WI38 (cell line): ENCODE measurements at regions not wholly inside any gene's neighbourhood (a gene's known extent, or its start where the extent isn't known, plus 50 kb on each side); places are given as distances from the start of the nearest gene placed in this dataset.

Experiments
- H3K4me3 ChIP-seq: 2 replicates; pipeline ENCODE4 v1.5.1; 2011; ENCODE audit warnings: low read depth, mild to moderate bottlenecking, control low read depth, low read length
- TF ChIP-seq, protein P1 (sequence below): IDR thresholded peaks from 2 replicates; pipeline ENCODE4 v1.5.1; 2012; ENCODE audit warnings: low read depth, mild to moderate bottlenecking, control low read depth, low read length

DNA sequence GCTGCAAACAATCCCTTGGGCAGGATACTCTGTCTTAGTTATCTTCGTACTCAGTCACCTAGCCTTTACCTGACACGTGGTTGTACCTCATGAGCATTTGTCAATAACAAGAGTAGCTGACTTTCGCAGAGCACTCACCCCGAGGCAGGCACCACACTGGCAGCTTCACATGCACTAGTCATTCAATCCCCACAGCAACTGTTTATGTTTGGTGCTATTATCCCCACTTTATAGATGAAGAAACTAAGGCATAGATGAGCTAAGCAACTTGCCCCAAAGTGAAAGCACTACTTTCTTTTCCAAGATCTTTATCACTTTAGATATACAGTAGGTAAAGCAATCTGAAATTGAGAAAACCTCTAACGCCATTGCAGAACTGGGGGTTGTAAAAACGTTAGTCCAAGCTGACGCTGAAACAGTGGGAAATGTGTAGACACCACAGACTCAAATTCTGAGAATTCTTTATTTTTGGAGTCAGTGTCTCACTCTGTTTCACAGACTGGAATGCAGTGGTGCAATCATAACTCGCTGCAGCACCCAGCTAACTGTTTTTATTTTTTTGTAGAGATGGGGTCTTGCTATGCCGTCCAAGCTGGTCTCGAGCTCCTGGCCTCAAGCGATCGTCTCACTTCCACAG, 446.0 kb downstream of the FOXO1 start:
- no peak overlapping the region for H3K4me3 ChIP-seq
- TF ChIP-seq, protein P1, sequence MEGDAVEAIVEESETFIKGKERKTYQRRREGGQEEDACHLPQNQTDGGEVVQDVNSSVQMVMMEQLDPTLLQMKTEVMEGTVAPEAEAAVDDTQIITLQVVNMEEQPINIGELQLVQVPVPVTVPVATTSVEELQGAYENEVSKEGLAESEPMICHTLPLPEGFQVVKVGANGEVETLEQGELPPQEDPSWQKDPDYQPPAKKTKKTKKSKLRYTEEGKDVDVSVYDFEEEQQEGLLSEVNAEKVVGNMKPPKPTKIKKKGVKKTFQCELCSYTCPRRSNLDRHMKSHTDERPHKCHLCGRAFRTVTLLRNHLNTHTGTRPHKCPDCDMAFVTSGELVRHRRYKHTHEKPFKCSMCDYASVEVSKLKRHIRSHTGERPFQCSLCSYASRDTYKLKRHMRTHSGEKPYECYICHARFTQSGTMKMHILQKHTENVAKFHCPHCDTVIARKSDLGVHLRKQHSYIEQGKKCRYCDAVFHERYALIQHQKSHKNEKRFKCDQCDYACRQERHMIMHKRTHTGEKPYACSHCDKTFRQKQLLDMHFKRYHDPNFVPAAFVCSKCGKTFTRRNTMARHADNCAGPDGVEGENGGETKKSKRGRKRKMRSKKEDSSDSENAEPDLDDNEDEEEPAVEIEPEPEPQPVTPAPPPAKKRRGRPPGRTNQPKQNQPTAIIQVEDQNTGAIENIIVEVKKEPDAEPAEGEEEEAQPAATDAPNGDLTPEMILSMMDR, result no peak

DNA sequence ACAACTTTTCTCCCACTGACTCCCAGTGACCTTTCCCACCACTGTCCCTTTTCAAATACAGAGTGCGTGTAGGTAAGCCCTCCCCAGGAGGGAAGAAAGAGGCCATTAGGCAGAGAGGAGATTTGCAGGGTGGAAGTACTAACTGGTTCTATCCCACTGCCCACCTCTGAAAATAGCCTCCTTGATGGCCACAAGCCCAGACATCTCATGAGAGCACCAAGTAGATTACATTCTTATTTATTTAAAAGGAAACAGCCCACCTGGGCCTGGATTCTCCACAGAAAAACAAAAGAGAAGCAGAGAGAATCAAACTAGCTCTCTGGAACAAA, 445.3 kb downstream of the FOXO1 start:
- TF ChIP-seq, protein P1, result no peak

DNA sequence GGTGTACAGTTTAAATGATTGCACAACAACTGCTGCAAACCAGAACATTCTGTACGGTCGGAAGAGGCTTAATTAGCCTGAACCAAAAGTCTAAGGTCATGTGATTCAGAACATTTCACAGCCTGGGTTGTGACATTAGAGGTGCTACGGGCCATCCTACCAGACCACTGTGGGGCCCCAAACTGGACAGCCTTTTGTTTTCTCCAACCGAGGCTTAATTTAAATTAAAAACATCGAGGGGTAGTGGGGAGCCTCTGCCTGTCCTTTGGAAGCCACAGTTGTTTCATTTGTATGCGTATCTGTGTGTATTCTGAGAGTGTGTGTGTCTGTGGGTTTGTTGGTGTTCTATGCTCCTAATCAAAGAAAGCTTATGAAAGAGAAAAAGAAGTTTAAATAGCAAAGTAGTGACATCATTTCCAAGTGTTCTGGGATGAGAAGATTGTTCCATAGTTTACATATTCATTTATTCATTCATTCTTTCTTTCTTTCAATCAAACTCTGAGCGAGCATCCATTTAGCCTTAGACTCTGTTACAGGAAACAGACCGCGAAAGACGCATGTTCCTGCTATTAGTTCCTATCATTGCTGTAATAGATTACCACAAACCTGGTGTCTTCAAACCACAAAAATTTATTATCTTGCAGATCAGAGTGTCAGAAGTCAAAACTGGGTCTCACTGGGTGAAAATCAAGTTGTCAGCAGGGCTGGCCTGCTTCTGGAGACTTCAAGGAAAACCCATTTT, 444.8 kb downstream of the FOXO1 start:
- TF ChIP-seq, protein P1, result no peak
- no peak overlapping the region for H3K4me3 ChIP-seq

More for the DNA sequence above, 445.3 kb downstream of the FOXO1 start:
- H3K4me3 ChIP-seq, result no peak overlapping the region

DNA sequence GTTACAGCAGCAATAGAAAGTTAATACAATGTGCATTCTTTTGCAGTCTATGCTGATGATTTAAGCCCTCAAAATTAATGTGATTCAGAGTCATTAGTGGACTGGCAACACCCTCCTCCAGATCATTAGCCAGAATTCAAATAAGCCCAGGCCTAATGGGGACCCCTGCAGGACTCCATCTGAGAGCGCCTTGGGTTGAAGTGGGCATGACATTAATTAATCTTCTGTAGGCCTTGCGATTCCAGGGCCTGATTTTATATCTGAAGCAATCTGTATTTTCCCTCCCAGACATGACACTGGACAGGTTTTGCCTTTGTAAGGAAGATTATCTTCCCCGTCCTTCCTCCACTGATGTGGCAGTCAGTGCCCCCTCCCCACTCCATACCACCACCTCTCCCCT, 442.9 kb downstream of the FOXO1 start:
- TF ChIP-seq, protein P1, result no peak
- H3K4me3 ChIP-seq, result no peak overlapping the region

DNA sequence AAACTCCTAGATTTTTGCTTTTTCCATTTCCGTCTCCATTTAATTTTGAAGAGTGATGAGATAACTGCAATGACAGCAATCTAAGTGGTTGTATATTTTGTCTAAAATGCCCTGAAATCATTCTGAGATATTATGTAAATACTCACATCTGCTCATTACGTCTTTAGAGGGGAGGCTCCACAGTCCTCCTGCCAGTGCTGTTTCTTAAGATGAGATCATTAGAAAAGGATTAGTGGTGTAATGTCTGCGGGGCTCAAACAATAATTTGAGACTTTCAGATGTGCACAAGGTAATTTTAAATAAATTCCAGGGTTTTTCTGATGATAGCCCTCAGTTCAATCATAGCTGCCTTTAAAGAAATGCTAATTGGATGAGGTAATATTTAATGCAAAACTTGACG, 437.9 kb downstream of the FOXO1 start:
- TF ChIP-seq, protein P1, result no peak
- H3K4me3 ChIP-seq, result no peak overlapping the region

GRCh38 chr13:40228990-40229389, 437.5 kb downstream of the FOXO1 start:
- TF ChIP-seq, protein P1, result no peak
- H3K4me3 ChIP-seq, result no peak overlapping the region

- TF ChIP-seq, protein P1, result no peak
Measured at GRCh38 chr13:40230833-40231266, 435.6 kb downstream of the FOXO1 start.

More at GRCh38 chr13:40230833-40231266, 435.6 kb downstream of the FOXO1 start:
- no peak overlapping the region for H3K4me3 ChIP-seq
